Omental fat pad (tissue), 3 donors: ENCODE measurements at regions not wholly inside any gene's neighbourhood (a gene's known extent, or its start where the extent isn't known, plus 50 kb on each side); places are given as distances from the start of the nearest gene placed in this dataset.

Source experiments
- ATAC-seq: fragments of 150-250 bp; one replicate; pipeline ENCODE4 v1.9.1; 2016; ENCODE audit warnings: mild to moderate bottlenecking, moderate library complexity; ENCODE audit not compliant: low FRiP score
- DNase-seq: peaks from one replicate; pipeline ENCODE4 v3.0.0-alpha.2; 2019; ENCODE audit warnings: low spot score
- TF ChIP-seq, protein P1 (sequence below), 3 donors: fragments of 450-650 bp; IDR thresholded peaks; one replicate each; pipeline ENCODE4 v1.5.1; 2016 to 2017; ENCODE audit warnings: antibody characterized with exemption in 3 of 3, mild to moderate bottlenecking in 3 of 3, moderate library complexity in 2 of 3

DNA sequence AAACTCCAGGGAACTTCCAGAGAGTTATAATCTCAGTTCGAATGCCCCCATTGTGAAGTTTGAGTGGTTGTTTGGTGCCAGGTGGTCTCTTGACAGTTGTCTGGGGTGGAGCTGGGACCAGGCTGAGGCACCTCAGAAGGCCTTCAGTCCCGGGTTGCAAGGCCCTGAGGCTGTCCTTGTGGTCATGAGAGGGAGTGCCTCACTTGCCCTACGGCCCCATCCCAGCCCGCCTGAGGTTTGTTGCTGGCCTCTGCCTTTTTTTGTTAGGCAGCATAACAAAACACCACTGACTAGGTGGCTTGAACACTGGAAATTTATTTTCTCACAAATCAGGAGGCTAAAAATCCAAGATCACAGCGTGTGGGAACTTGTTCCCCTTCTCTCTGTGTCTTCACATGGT lies 73.0 kb upstream of the PAPPA start:
- no peak for DNase-seq
- no peak for ATAC-seq
- TF ChIP-seq, protein P1, sequence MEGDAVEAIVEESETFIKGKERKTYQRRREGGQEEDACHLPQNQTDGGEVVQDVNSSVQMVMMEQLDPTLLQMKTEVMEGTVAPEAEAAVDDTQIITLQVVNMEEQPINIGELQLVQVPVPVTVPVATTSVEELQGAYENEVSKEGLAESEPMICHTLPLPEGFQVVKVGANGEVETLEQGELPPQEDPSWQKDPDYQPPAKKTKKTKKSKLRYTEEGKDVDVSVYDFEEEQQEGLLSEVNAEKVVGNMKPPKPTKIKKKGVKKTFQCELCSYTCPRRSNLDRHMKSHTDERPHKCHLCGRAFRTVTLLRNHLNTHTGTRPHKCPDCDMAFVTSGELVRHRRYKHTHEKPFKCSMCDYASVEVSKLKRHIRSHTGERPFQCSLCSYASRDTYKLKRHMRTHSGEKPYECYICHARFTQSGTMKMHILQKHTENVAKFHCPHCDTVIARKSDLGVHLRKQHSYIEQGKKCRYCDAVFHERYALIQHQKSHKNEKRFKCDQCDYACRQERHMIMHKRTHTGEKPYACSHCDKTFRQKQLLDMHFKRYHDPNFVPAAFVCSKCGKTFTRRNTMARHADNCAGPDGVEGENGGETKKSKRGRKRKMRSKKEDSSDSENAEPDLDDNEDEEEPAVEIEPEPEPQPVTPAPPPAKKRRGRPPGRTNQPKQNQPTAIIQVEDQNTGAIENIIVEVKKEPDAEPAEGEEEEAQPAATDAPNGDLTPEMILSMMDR (IDR thresholded peaks at IDR 0.05) = no peak

GRCh38 chr9:116081435-116082115 lies 72.0 kb upstream of the PAPPA start:
- ATAC-seq (peak; percentile 90), DNase-seq (no peak)
- TF ChIP-seq, protein P1 (IDR thresholded peaks at IDR 0.05) = no peak

- DNase-seq = no peak
- TF ChIP-seq, protein P1 (IDR thresholded peaks at IDR 0.05) = no peak
- no peak for ATAC-seq
Measured at GRCh38 chr9:116083837-116084236, 69.8 kb upstream of the PAPPA start.

- TF ChIP-seq, protein P1 (IDR thresholded peaks at IDR 0.05) = no peak
- no peak for DNase-seq
- ATAC-seq = no peak
Measured at GRCh38 chr9:116084497-116084896, 69.1 kb upstream of the PAPPA start.

- ATAC-seq (peak; percentile 59), DNase-seq (no peak)
- TF ChIP-seq, protein P1 (IDR thresholded peaks at IDR 0.05) = no peak
Measured at GRCh38 chr9:116087246-116087645, 66.3 kb upstream of the PAPPA start.

DNA sequence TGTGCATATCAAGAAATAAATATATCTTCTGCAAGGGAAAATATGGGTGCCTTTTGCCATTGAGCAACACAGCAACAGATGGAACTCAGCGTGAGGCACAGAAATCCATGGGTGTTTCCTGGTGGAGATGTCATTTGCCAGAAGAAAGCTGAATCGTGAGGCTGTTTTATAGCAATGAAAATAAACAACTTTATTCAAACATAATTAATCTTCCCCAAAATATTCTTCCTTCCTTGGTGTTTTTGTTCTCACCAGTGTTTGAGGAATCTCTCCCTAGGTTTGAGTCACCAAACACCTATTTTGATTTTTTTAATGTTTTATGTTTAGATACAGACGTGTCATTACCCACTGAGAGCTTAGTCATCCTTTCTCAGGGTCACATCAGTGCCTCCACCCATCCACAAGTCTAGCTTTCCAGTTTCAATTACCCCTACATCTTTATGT lies 65.8 kb upstream of the PAPPA start:
- DNase-seq = no peak
- ATAC-seq = peak; percentile 28
- TF ChIP-seq, protein P1 (IDR thresholded peaks at IDR 0.05) = no peak

- TF ChIP-seq, protein P1 (IDR thresholded peaks at IDR 0.05) = no peak
- DNase-seq = no peak
- no peak for ATAC-seq
Measured at GRCh38 chr9:116088396-116088795, 65.2 kb upstream of the PAPPA start.
